Ishikawa (cell line): ENCODE measurements at regions not wholly inside any gene's neighbourhood (a gene's known extent, or its start where the extent isn't known, plus 50 kb on each side); places are given as distances from the start of the nearest gene placed in this dataset.

ENCODE experiments used
- CEBPB ChIP-seq: IDR thresholded peaks from 2 replicates; pipeline ENCODE4 v1.6.1; 2012
- CREB1 ChIP-seq: IDR thresholded peaks from 2 replicates; pipeline ENCODE4 v1.6.1; 2012; ENCODE audit warnings: low read depth
- EGR1 ChIP-seq: IDR thresholded peaks from 2 replicates; pipeline ENCODE4 v1.6.1; 2012
- EP300 ChIP-seq: IDR thresholded peaks from 2 replicates; pipeline ENCODE4 v1.6.1; 2012; ENCODE audit warnings: borderline replicate concordance
- FOXM1 ChIP-seq: IDR thresholded peaks from 2 replicates; pipeline ENCODE4 v1.6.1; 2012; ENCODE audit warnings: low read depth, borderline replicate concordance
- RAD21 ChIP-seq: IDR thresholded peaks from 2 replicates; pipeline ENCODE4 v1.6.1; 2012; ENCODE audit warnings: low read depth
- TAF1 ChIP-seq: IDR thresholded peaks from 2 replicates; pipeline ENCODE4 v1.6.1; 2012; ENCODE audit warnings: low read depth, mild to moderate bottlenecking
- TCF12 ChIP-seq: IDR thresholded peaks from 2 replicates; pipeline ENCODE4 v1.6.1; 2012; ENCODE audit warnings: low read depth
- YY1 ChIP-seq: IDR thresholded peaks from 2 replicates; pipeline ENCODE4 v1.6.1; 2012; ENCODE audit warnings: low read depth
- ZBTB7A ChIP-seq: IDR thresholded peaks from 2 replicates; pipeline ENCODE4 v1.6.1; 2012; ENCODE audit warnings: low read depth
- TF ChIP-seq, protein P1 (sequence below): IDR thresholded peaks from 2 replicates; pipeline ENCODE4 v1.6.1; 2012
- TF ChIP-seq, protein P2 (sequence below): IDR thresholded peaks from 2 replicates; pipeline ENCODE4 v1.6.1; 2012; ENCODE audit warnings: low read depth, mild to moderate bottlenecking

DNA sequence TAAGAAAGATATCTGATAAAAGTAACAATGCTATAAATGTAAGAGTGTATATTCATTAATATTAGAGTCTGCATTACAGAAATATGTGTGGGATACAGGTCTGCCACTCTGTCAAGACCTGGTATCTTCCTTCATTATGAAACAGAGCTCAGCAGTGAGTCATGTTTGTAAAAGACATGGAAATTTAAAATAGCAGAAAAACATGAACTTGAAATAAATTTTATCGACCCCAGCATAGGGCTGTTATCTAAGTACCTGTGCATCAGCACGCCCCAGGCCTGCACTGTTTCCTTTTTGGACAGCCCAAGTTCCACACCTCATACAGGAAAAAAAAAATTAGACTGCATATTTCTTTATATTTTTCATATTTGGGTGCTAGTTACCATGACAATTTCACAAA lies 58.0 kb upstream of the ZPBP start:
- TF ChIP-seq YY1 (no peak), TCF12 (no peak), EP300 (no peak), RAD21 (no peak), FOXM1 (no peak), TAF1 (no peak), CEBPB (no peak), ZBTB7A (no peak), EGR1 (no peak), CREB1 (no peak)
- TF ChIP-seq, protein P1, sequence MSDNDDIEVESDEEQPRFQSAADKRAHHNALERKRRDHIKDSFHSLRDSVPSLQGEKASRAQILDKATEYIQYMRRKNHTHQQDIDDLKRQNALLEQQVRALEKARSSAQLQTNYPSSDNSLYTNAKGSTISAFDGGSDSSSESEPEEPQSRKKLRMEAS = no peak
- TF ChIP-seq, protein P2, sequence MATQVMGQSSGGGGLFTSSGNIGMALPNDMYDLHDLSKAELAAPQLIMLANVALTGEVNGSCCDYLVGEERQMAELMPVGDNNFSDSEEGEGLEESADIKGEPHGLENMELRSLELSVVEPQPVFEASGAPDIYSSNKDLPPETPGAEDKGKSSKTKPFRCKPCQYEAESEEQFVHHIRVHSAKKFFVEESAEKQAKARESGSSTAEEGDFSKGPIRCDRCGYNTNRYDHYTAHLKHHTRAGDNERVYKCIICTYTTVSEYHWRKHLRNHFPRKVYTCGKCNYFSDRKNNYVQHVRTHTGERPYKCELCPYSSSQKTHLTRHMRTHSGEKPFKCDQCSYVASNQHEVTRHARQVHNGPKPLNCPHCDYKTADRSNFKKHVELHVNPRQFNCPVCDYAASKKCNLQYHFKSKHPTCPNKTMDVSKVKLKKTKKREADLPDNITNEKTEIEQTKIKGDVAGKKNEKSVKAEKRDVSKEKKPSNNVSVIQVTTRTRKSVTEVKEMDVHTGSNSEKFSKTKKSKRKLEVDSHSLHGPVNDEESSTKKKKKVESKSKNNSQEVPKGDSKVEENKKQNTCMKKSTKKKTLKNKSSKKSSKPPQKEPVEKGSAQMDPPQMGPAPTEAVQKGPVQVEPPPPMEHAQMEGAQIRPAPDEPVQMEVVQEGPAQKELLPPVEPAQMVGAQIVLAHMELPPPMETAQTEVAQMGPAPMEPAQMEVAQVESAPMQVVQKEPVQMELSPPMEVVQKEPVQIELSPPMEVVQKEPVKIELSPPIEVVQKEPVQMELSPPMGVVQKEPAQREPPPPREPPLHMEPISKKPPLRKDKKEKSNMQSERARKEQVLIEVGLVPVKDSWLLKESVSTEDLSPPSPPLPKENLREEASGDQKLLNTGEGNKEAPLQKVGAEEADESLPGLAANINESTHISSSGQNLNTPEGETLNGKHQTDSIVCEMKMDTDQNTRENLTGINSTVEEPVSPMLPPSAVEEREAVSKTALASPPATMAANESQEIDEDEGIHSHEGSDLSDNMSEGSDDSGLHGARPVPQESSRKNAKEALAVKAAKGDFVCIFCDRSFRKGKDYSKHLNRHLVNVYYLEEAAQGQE = no peak
